ENCODE measurements at regions not wholly inside any gene's neighbourhood (a gene's known extent, or its start where the extent isn't known, plus 50 kb on each side); places are given as distances from the start of the nearest gene placed in this dataset.

DNA sequence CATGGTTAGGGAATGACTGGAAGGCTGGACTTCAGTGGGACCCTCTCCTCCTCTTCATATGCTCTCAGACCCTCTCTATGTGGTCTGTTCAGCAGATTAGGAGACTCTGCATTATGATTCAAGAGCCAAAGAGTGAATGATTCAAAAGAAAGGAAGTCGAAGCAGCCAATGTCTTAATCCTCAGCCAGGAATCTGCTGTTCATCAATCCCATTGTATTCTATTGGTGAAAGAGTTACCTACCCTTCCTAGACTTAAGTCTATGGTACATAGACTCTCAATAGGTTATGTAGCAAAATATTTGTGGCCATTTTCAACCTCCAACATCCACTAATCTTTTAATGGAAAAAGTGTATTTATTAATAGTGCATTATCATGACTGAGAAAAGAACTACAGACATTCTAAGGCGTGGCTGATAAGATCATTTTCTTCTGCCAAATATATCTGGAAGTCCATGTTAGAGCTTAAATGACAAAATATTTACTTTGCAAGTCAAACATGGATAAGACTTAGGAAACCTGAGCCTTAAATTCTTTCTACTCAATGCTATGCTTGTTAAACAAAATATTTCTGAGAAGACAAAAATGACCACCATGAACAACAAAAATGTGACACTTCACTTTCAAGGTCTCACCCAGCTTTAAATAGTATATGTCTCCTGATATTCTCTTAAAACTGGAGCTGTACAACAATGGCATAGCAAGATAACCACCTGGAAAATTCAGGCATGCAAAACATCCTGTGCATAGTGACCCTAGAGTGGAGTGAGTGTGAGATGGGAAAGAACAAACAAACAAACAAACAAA, 1100.6 kb downstream of the GALC start (continued):
- TF ChIP-seq GATA4 (IDR thresholded peaks at IDR 0.05; ENCODE audit: borderline replicate concordance, low read depth) (peak; percentile 36; the same call in 1 of the 2 replicates), PTBP1 (IDR thresholded peaks at IDR 0.05; ENCODE audit: low read depth, low read length, poor library complexity, severe bottlenecking) (no peak), ZNF543 (CRISPR knock-in tag; IDR thresholded peaks at IDR 0.05) (no peak), PHF20 (CRISPR knock-in tag; IDR thresholded peaks at IDR 0.05) (no peak), ZNF432 (CRISPR knock-in tag; IDR thresholded peaks at IDR 0.05; ENCODE audit: borderline replicate concordance) (no peak), HIVEP1 (CRISPR knock-in tag; IDR thresholded peaks at IDR 0.05) (no peak), MAFK (conservative IDR thresholded peaks at IDR 0.05 in 1 of 2, IDR thresholded peaks at IDR 0.05 in 1 of 2; ENCODE audit: low read length in 2 of 2) (no peak), MTF1 (CRISPR knock-in tag; IDR thresholded peaks at IDR 0.05) (no peak), SOX13 (IDR thresholded peaks at IDR 0.05) (no peak), SOX13 (CRISPR knock-in tag; conservative IDR thresholded peaks at IDR 0.05 in 1 of 2, IDR thresholded peaks at IDR 0.05 in 1 of 2) (peak in 1 of 2 experiments; percentile 88; a peak in 2 of 4 replicates), ZNF720 (CRISPR knock-in tag; IDR thresholded peaks at IDR 0.05) (no peak), ZBTB21 (CRISPR knock-in tag; IDR thresholded peaks at IDR 0.05) (no peak), HMG20A (CRISPR knock-in tag; IDR thresholded peaks at IDR 0.05; ENCODE audit: borderline replicate concordance) (peak; percentile 51; the same call in 1 of the 2 replicates), ZNF24 (IDR thresholded peaks at IDR 0.05) (no peak), STAT5B (CRISPR knock-in tag; IDR thresholded peaks at IDR 0.05) (no peak), NFIB (CRISPR knock-in tag; IDR thresholded peaks at IDR 0.05; ENCODE audit: borderline replicate concordance) (no peak), ZNF264 (CRISPR knock-in tag; IDR thresholded peaks at IDR 0.05) (no peak), MEIS1 (CRISPR knock-in tag; IDR thresholded peaks at IDR 0.05; ENCODE audit: borderline replicate concordance) (no peak), U2AF1 (optimal IDR thresholded peaks at IDR 0.05; ENCODE audit: low read depth, low read length) (no peak)
- TF ChIP-seq, protein P1, sequence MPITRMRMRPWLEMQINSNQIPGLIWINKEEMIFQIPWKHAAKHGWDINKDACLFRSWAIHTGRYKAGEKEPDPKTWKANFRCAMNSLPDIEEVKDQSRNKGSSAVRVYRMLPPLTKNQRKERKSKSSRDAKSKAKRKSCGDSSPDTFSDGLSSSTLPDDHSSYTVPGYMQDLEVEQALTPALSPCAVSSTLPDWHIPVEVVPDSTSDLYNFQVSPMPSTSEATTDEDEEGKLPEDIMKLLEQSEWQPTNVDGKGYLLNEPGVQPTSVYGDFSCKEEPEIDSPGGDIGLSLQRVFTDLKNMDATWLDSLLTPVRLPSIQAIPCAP (CRISPR knock-in tag; IDR thresholded peaks at IDR 0.05; ENCODE audit: low read depth), result no peak
- TF ChIP-seq, protein P2, sequence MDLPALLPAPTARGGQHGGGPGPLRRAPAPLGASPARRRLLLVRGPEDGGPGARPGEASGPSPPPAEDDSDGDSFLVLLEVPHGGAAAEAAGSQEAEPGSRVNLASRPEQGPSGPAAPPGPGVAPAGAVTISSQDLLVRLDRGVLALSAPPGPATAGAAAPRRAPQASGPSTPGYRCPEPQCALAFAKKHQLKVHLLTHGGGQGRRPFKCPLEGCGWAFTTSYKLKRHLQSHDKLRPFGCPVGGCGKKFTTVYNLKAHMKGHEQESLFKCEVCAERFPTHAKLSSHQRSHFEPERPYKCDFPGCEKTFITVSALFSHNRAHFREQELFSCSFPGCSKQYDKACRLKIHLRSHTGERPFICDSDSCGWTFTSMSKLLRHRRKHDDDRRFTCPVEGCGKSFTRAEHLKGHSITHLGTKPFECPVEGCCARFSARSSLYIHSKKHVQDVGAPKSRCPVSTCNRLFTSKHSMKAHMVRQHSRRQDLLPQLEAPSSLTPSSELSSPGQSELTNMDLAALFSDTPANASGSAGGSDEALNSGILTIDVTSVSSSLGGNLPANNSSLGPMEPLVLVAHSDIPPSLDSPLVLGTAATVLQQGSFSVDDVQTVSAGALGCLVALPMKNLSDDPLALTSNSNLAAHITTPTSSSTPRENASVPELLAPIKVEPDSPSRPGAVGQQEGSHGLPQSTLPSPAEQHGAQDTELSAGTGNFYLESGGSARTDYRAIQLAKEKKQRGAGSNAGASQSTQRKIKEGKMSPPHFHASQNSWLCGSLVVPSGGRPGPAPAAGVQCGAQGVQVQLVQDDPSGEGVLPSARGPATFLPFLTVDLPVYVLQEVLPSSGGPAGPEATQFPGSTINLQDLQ (CRISPR knock-in tag; IDR thresholded peaks at IDR 0.05), result no peak
- TF ChIP-seq, protein P3, sequence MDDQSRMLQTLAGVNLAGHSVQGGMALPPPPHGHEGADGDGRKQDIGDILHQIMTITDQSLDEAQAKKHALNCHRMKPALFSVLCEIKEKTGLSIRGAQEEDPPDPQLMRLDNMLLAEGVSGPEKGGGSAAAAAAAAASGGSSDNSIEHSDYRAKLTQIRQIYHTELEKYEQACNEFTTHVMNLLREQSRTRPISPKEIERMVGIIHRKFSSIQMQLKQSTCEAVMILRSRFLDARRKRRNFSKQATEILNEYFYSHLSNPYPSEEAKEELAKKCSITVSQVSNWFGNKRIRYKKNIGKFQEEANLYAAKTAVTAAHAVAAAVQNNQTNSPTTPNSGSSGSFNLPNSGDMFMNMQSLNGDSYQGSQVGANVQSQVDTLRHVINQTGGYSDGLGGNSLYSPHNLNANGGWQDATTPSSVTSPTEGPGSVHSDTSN (CRISPR knock-in tag; IDR thresholded peaks at IDR 0.05; ENCODE audit: borderline replicate concordance), result no peak
- TF ChIP-seq, protein P4, sequence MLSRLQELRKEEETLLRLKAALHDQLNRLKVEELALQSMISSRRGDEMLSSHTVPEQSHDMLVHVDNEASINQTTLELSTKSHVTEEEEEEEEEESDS (CRISPR knock-in tag; IDR thresholded peaks at IDR 0.05; ENCODE audit: borderline replicate concordance), result no peak
- TF ChIP-seq, protein P5, sequence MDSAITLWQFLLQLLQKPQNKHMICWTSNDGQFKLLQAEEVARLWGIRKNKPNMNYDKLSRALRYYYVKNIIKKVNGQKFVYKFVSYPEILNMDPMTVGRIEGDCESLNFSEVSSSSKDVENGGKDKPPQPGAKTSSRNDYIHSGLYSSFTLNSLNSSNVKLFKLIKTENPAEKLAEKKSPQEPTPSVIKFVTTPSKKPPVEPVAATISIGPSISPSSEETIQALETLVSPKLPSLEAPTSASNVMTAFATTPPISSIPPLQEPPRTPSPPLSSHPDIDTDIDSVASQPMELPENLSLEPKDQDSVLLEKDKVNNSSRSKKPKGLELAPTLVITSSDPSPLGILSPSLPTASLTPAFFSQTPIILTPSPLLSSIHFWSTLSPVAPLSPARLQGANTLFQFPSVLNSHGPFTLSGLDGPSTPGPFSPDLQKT (CRISPR knock-in tag; IDR thresholded peaks at IDR 0.05; ENCODE audit: borderline replicate concordance), result no peak
